Fibroblast of lung (primary cell): ENCODE measurements at regions not wholly inside any gene's neighbourhood (a gene's known extent, or its start where the extent isn't known, plus 50 kb on each side); places are given as distances from the start of the nearest gene placed in this dataset.
A peak's percentile ranks its signal among the peaks of the same experiment; 100 is the strongest.

Experiments
- DNase-seq, 2 donors: peaks; one replicate each; pipeline versions ENCODE4 v3.0.0 to v3.0.0-alpha.2; 2010; ENCODE audit warnings: low read depth in 2 of 2
- H2AFZ ChIP-seq: 2 replicates; pipeline ENCODE4 v1.5.1; 2012; ENCODE audit warnings: low read length, control low read depth, inconsistent platforms
- H3K27ac ChIP-seq: 2 replicates; pipeline ENCODE4 v1.5.1; 2011; ENCODE audit warnings: low read length, control low read depth; ENCODE audit not compliant: insufficient read depth
- H3K27me3 ChIP-seq: 2 replicates; pipeline ENCODE4 v1.5.1; 2011; ENCODE audit warnings: mild to moderate bottlenecking, low read length; ENCODE audit not compliant: control insufficient read depth, insufficient read depth
- H3K36me3 ChIP-seq: 2 replicates; pipeline ENCODE4 v1.5.1; 2011; ENCODE audit warnings: low read length; ENCODE audit not compliant: control insufficient read depth, insufficient read depth
- H3K4me1 ChIP-seq: 2 replicates; pipeline ENCODE4 v1.5.1; 2011; ENCODE audit warnings: low read length; ENCODE audit not compliant: control insufficient read depth, insufficient read depth; ENCODE audit errors: extremely low read depth
- H3K4me2 ChIP-seq: 2 replicates; pipeline ENCODE4 v1.5.1; 2011; ENCODE audit warnings: low read length, control low read depth; ENCODE audit not compliant: insufficient read depth; ENCODE audit errors: extremely low read depth
- H3K4me3 ChIP-seq, 4 experiments: fragments of 200-600 bp in 1 of 4; sonication (generic) in 1 of 4; replicated peaks in 1 of 4; 2 replicates each; pipeline ENCODE4 v1.5.1; 2011 to 2016; ENCODE audit warnings: low read length in 4 of 4, low read depth in 3 of 4, mild to moderate bottlenecking in 3 of 4, control low read depth in 2 of 4, inconsistent platforms in 1 of 4, mixed read lengths in 1 of 4; ENCODE audit not compliant: insufficient read depth in 1 of 4; ENCODE audit errors: control extremely low read depth in 1 of 4
- H3K79me2 ChIP-seq: 2 replicates; pipeline ENCODE4 v1.5.1; 2012; ENCODE audit warnings: mild to moderate bottlenecking, low read length, inconsistent platforms; ENCODE audit not compliant: control insufficient read depth, insufficient read depth
- H3K9ac ChIP-seq: 2 replicates; pipeline ENCODE4 v1.5.1; 2011; ENCODE audit warnings: mild to moderate bottlenecking, low read length, control low read depth; ENCODE audit not compliant: insufficient read depth
- H3K9me3 ChIP-seq: 2 replicates; pipeline ENCODE4 v1.5.1; 2012; ENCODE audit warnings: low read depth, low read length; ENCODE audit not compliant: control insufficient read depth, insufficient read depth
- H4K20me1 ChIP-seq: 2 replicates; pipeline ENCODE4 v1.5.1; 2011; ENCODE audit warnings: low read length; ENCODE audit not compliant: control insufficient read depth, insufficient read depth; ENCODE audit errors: extremely low read depth
- CTCF ChIP-seq, 2 donors: IDR thresholded peaks in 1 of 2; conservative IDR thresholded peaks in 1 of 2; 1 replicate in 1 of 2; 2 replicates in 1 of 2; pipeline ENCODE4 v1.5.1; 2011 to 2012; ENCODE audit warnings: low read length in 2 of 2, control low read depth in 1 of 2, inconsistent platforms in 1 of 2, low read depth in 1 of 2, mild to moderate bottlenecking in 1 of 2
- EZH2 ChIP-seq: IDR thresholded peaks from 2 replicates; pipeline ENCODE4 v1.5.1; 2012; ENCODE audit warnings: low read length, control low read depth, mild to moderate bottlenecking; ENCODE audit errors: missing control alignments

- no peaks in the 10 kb centered on the region for H3K27me3 ChIP-seq
- TF ChIP-seq CTCF (conservative IDR thresholded peaks at IDR 0.05 in 1 of 2, IDR thresholded peaks at IDR 0.05 in 1 of 2; ENCODE audit: low read depth in 1 of 2, low read length in 2 of 2) (no peak), EZH2 (no peak)
- no peaks in the 10 kb centered on the region for H4K20me1 ChIP-seq
- no peaks in the 10 kb centered on the region for H3K36me3 ChIP-seq
- peaks cover 4% of the 10 kb centered on the region for H3K4me1 ChIP-seq
- no peak overlapping the region for H2AFZ ChIP-seq
- peak; percentile 96 to 98 for DNase-seq
- H3K9me3 ChIP-seq = no peaks in the 10 kb centered on the region
- no peak overlapping the region for H3K9ac ChIP-seq
- no peaks in the 10 kb centered on the region for H3K79me2 ChIP-seq
- peak overlapping the region; percentile 76 for H3K27ac ChIP-seq
- peak overlapping the region; percentile 30 for H3K4me2 ChIP-seq
- peak overlapping the region in 1 of 4 experiments; percentile 24 for H3K4me3 ChIP-seq
Measured at GRCh38 chr20:61185841-61186601, 66.0 kb upstream of the CDH4 start.

DNA sequence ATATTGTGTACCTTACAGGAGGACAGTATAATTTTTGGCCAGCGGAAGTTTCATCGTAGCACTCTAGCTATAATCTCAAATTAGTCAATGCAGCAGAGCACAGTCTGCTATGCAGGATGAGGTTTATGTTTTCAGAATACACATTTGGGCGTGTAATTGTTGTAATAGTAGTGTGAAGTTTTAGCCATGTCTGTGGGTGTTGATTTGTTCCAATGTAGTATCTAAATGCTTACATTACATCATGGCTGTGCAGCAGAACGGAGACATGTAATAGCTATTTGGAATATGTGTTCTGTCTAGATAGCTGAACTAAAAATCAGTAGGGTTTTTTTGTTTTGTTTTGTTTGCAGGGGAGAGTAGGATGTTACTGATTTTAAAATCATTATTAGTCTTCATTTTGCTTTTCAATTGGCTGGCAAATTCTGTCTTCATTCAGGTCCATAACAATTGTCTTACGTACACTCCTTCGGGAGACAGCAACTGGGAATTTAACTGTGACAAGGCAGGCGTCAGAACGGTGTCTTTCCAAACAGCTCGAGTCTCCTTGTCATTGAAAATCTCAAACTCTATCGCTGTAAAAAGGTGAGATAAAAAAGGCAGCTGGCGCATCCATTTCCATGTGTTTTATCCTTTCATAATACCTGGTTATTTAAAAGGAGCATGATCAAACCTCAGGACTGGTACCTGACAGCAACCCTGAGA lies 65.1 kb upstream of the CDH4 start:
- Histone ChIP-seq H3K4me3 (peak overlapping the region in 1 of 4 experiments; percentile 24), H3K9ac (no peak overlapping the region), H3K4me1 (peaks cover 4% of the 10 kb centered on the region), H3K4me2 (no peak overlapping the region), H3K27me3 (no peaks in the 10 kb centered on the region), H3K79me2 (no peaks in the 10 kb centered on the region), H2AFZ (no peak overlapping the region), H4K20me1 (no peaks in the 10 kb centered on the region), H3K36me3 (no peaks in the 10 kb centered on the region), H3K27ac (peak overlapping the region; percentile 76), H3K9me3 (no peaks in the 10 kb centered on the region)
- peak; percentile 38 to 70 for DNase-seq
- TF ChIP-seq EZH2 (no peak), CTCF (conservative IDR thresholded peaks at IDR 0.05 in 1 of 2, IDR thresholded peaks at IDR 0.05 in 1 of 2; ENCODE audit: low read depth in 1 of 2, low read length in 2 of 2) (no peak)

- Histone ChIP-seq H3K4me1 (peaks cover 4% of the 10 kb centered on the region), H3K4me3 (no peak overlapping the region), H3K27me3 (no peaks in the 10 kb centered on the region), H3K79me2 (no peaks in the 10 kb centered on the region), H3K9ac (no peak overlapping the region), H3K36me3 (no peaks in the 10 kb centered on the region), H3K4me2 (no peak overlapping the region), H2AFZ (no peak overlapping the region), H3K27ac (no peak overlapping the region), H4K20me1 (no peaks in the 10 kb centered on the region), H3K9me3 (no peaks in the 10 kb centered on the region)
- TF ChIP-seq CTCF (conservative IDR thresholded peaks at IDR 0.05 in 1 of 2, IDR thresholded peaks at IDR 0.05 in 1 of 2; ENCODE audit: low read depth in 1 of 2, low read length in 2 of 2) (no peak), EZH2 (no peak)
- no peak for DNase-seq
Measured at GRCh38 chr20:61189534-61189933, 62.5 kb upstream of the CDH4 start.
